ENCODE measurements at regions not wholly inside any gene's neighbourhood (a gene's known extent, or its start where the extent isn't known, plus 50 kb on each side); places are given as distances from the start of the nearest gene placed in this dataset.
A peak's percentile ranks its signal among the peaks of the same experiment; 100 is the strongest.

DNA sequence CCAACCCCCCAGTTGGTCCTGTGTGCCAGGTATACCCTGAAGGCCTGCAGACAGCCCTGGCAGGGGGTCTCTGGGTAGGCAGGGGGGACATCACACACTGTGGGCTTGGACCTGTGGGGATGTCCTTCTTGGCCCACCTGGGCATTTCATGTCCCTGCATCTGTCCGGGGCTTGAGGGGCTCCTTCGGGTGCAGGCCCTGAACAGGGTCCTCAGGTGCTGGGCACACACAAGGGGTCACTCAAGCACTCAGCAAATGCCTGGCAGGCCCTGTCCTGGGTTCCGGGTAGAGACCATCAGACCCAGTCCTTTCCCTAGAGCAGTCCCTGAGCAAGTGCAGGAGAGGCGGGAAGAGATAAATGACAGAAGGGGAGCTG is 70.5 kb upstream of the WNT11 start:
- no peak for DNase-seq (ENCODE audit: low read depth)

DNA sequence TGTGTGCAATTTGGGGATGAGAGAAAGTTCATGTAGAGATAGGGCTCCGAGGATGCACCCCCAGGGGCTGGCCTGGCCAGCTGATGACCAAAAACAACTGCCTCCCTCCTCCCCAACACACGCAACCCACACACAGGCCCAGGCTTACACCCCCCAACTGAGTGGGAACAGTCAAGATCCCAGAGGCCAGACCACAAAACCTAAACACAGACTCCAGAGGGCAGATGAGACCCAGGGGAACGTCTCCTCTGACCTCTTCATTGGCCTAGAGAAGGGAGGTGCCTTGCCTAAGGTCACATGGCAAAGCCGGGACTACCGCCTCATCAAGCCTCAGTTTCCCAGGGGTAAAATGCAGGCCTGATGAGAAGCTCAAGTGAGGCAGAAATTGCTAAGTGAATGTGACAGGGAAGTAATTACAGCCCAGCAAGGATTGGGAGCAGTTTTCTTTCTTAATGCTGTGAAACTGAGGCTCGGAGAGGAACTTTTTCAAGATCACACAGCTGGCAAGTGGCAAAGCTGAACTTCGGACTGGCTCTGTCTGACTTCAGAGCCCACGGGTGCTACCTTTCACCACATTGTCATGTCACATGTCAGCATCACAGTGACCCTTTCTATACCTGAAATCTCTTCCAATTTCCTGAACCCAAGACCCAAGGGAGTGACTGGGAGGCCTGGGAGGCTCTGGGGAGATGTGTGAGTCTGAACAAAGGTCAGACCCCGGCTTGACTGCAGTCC is 69.9 kb upstream of the WNT11 start:
- no peak for DNase-seq (ENCODE audit: low read depth)

DNA sequence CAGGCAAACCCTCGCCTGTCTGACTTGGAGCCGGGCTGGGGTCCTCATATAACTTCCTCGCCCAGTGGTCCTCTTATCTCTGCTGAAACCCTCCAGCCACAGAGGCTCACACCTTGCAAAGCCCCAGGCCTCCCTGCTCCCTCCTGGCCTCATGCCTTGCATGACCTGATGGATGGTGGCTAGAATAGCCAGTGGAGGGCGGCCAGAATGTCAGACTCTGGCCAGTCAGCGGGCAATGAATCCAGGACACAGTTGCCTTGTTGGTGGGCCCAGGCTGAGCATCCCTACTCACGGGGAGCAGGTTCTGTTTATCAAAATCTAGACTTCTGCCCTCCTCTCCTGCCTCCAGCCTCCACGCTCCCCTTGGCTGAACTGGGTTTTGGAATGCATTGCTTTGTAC is 69.1 kb upstream of the WNT11 start:
- no peak for DNase-seq (ENCODE audit: low read depth)

GRCh38 chr11:76271068-76271467 is 64.8 kb upstream of the WNT11 start:
- DNase-seq (ENCODE audit: low read depth), result no peak

DNA sequence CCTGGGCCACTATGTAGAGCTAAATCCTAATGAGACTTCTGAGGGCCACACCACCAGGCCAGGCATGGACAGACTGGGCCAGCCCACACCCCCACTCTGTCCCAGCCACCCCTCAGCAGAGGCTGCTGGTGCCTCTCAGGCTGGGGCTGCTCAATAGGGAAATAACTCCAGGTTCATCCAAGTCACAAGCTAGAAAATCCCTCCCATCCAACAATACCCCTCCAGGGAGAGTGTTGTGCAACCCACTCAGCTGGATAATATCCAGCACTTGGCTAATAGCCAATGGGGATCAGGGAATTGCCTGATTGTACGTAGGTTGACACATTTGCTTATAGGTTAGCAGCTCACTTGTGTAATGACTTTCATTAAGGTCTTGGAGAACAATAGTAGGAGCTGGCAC is 64.1 kb upstream of the WNT11 start:
- DNase-seq (ENCODE audit: low read depth), result peak; percentile 44

GRCh38 chr11:76269661-76270261 is 63.5 kb upstream of the WNT11 start:
- no peak for DNase-seq (ENCODE audit: low read depth)

- DNase-seq (ENCODE audit: low read depth), result no peak
These were observed 62.9 kb upstream of the WNT11 start for GRCh38 chr11:76269247-76269646.

GRCh38 chr11:76268498-76268897 is 62.2 kb upstream of the WNT11 start:
- DNase-seq (ENCODE audit: low read depth), result no peak

GRCh38 chr11:76267556-76267955 is 61.3 kb upstream of the WNT11 start:
- no peak for DNase-seq (ENCODE audit: low read depth)

DNA sequence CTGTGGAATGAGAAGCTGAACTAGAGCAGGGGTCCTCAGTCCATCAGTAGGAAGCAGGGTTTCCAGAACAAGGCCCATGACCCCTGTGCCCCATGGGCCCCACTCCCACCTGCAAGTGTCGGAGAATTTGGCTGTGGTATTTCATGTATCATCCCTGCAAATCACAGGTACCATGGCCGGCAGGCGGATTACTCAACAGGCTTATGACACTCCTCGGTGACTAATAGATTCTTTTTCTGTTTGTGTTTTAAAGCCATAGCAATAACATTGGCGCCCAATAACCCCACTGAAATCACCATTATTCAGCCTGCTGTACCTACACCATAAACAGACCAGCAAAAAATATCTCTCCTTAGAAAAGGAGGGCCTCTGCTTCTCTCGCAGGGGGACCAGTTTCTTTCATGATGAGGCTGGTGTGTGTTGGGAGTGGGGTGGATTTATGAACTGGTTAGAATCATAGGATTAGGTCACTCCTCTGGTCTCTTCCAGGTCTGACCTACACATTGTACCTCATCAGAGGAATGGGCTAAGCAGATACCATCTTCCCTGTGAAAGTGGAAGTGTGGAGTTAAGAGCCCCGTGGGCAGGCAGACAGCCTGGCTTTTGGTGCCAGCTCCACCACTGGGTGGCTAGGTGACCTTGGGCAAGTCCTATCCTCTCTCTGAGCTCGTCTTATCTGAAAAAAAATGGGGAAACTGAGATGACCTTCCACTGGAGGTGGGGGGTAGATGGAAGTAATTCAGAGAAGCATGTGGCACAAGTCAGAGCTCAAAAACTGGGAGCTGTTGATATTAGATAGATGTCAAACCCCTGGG is 60.2 kb upstream of the WNT11 start:
- DNase-seq (ENCODE audit: low read depth), result peak; percentile 86

- DNase-seq (ENCODE audit: low read depth), result no peak
These were observed 59.5 kb upstream of the WNT11 start for GRCh38 chr11:76265771-76266241.

DNA sequence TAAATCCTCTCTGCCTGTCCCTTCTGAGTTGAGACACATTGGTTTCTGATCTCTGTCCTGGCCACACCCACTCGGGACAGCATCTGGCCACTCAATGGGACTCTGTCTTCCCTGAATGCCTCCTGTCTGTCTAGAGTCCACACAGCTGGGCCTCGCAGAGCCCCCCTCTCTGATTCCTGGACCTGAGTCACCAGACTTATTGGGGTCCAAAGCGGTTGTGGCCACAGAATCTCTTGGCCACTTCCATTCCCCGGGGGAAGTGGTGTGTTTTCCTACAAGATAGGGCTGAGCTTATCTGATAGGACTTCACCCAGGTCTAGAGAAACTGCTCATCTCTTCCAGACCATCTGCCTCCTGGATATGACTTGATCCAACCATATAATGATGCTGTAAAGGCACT is 57.4 kb upstream of the WNT11 start:
- DNase-seq (ENCODE audit: low read depth), result no peak

GRCh38 chr11:76263166-76263565 is 56.9 kb upstream of the WNT11 start:
- no peak for DNase-seq (ENCODE audit: low read depth)

- DNase-seq (ENCODE audit: low read depth), result no peak
These were observed 54.1 kb upstream of the WNT11 start for GRCh38 chr11:76260296-76260925.

- no peak for DNase-seq (ENCODE audit: low read depth)
These were observed 53.1 kb upstream of the WNT11 start for GRCh38 chr11:76259299-76259908.

GRCh38 chr11:76257074-76257719 is 50.9 kb upstream of the WNT11 start:
- no peak for DNase-seq (ENCODE audit: low read depth)

- no peak for DNase-seq (ENCODE audit: low read depth)
These were observed 50.1 kb upstream of the WNT11 start for GRCh38 chr11:76256448-76256847.
